NAMALWA (cell line): ENCODE measurements at regions not wholly inside any gene's neighbourhood (a gene's known extent, or its start where the extent isn't known, plus 50 kb on each side); places are given as distances from the start of the nearest gene placed in this dataset.
A peak's percentile ranks its signal among the peaks of the same experiment; 100 is the strongest.
"Not testable (repeated sequence)": the region's sequence is repeated elsewhere in the genome, so short reads cannot be mapped to it uniquely, and the experiment has no call there.

Experiments
- DNase-seq: peaks from one replicate; pipeline ENCODE4 v3.0.0-alpha.2; 2015; ENCODE audit warnings: low spot score

GRCh38 chr12:75795125-75795524 lies 236.5 kb downstream of the PHLDA1 start:
- no peak for DNase-seq

- DNase-seq = no peak
Measured at GRCh38 chr12:75792687-75793086, 238.9 kb downstream of the PHLDA1 start.

- no peak for DNase-seq
Measured at GRCh38 chr12:75790219-75790618, 241.4 kb downstream of the PHLDA1 start.

GRCh38 chr12:75787146-75787545 lies 244.4 kb downstream of the PHLDA1 start:
- DNase-seq = not testable (repeated sequence)

GRCh38 chr12:75786070-75786469 lies 245.5 kb downstream of the PHLDA1 start:
- DNase-seq = no peak

- no peak for DNase-seq
Measured at GRCh38 chr12:75784591-75784990, 247.0 kb downstream of the PHLDA1 start.

- DNase-seq = no peak
Measured at GRCh38 chr12:75783093-75783877, 248.3 kb downstream of the PHLDA1 start.

GRCh38 chr12:75782069-75782581 lies 249.5 kb downstream of the PHLDA1 start:
- DNase-seq = no peak

- no peak for DNase-seq
Measured at GRCh38 chr12:75781532-75782046, 250.0 kb downstream of the PHLDA1 start.

- no peak for DNase-seq
Measured at GRCh38 chr12:75779891-75780496, 251.6 kb downstream of the PHLDA1 start.

GRCh38 chr12:75774261-75775052 lies 257.1 kb downstream of the PHLDA1 start:
- DNase-seq = peak; percentile 43

- no peak for DNase-seq
Measured at GRCh38 chr12:75773377-75773776, 258.2 kb downstream of the PHLDA1 start.

- no peak for DNase-seq
Measured at GRCh38 chr12:75771023-75771422, 259.6 kb upstream of the KRR1 start.

- no peak for DNase-seq
Measured at GRCh38 chr12:75767957-75768356, 256.5 kb upstream of the KRR1 start.

- DNase-seq = no peak
Measured at GRCh38 chr12:75766263-75767160, 255.1 kb upstream of the KRR1 start.

- no peak for DNase-seq
Measured at GRCh38 chr12:75765170-75766059, 254.0 kb upstream of the KRR1 start.

- no peak for DNase-seq
Measured at GRCh38 chr12:75764091-75764841, 252.9 kb upstream of the KRR1 start.

GRCh38 chr12:75760573-75761294 lies 249.3 kb upstream of the KRR1 start:
- DNase-seq = no peak
